Epidermal melanocyte (primary cell): ENCODE measurements at regions not wholly inside any gene's neighbourhood (a gene's known extent, or its start where the extent isn't known, plus 50 kb on each side); places are given as distances from the start of the nearest gene placed in this dataset.
"Not testable (repeated sequence)": the region's sequence is repeated elsewhere in the genome, so short reads cannot be mapped to it uniquely, and the experiment has no call there.

ENCODE experiments used
- DNase-seq: peaks from one replicate; pipeline ENCODE4 v3.0.0; 2011; ENCODE audit warnings: low spot score; ENCODE audit not compliant: insufficient read length

GRCh38 chr4:79223993-79224776, 101.7 kb downstream of the NAA11 start:
- DNase-seq: no peak

DNA sequence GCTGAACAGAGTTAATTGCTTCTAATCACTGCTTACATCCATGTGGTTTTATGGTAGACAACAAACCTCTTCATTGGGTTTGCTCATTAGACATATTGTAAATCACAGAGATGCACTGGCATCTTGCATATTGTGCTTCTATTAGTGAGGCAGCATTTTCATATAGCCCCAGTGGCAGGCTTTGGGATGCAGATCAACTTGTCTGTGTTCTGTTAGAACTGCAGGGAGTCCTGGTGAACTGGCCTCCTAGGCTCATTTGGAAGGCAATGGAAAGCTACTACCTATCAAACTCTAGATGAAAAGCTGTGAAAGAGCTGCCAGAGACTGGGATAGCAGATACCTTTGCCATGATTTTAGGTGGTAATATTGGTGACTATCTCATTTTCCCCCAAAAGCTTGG, 108.8 kb downstream of the NAA11 start:
- no peak for DNase-seq

DNA sequence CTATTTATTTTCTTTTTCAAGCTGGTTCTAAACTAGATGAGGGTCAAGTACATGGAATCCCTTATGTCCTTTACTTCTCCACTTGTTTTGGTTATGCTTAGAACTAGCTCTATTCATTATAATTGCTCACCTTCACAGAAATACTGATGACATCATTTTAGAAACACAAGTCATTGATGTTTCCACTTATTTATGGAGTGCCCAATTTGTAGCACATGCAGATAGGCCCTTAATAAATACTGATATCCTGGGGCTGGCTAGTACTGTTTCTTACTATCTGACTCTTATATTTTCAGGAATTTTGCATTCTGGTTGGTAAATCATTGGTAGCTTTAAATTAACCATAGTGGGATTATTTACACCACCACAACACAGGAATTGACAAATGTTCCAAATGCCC, 112.2 kb downstream of the NAA11 start:
- DNase-seq: no peak

DNA sequence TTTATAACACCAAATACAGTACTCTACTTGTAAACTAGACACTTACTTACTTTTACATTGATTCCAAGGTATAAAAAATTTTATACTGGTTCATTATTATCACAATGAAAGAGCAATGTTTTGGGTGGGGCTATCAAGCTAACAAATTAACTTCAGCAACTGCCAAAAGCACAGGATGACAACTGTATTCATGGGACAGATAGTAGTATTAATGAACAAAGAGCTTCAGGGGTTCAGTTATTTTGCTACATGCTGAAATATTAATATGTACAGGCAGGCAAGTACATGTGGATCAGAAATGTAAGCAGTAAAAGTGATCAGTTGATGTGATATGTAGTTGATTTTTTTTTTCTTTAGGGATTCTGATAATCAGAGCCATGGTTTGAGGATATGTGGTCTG, 112.9 kb downstream of the NAA11 start:
- DNase-seq: no peak

DNA sequence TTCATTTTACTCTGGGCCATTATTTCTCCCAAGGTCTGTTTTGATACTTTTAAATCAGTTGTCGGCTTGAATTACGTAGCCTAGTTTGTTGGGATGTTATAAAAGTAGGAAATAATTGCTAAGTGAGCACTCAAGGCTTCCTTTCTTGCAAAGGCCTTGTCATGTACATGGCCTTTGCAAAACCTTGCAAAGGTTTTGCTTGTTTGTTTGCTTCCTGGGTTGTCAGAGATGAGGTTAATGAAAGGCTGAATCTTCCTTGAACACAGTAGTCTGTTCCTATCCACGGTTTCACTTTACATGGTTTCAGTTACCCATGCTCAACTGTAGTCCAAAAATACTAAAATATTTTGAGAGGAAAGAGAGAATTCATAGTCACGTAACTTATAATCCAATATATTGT, 113.5 kb downstream of the NAA11 start:
- DNase-seq: no peak

- DNase-seq: no peak
Observed at GRCh38 chr4:79211490-79211889, 114.4 kb downstream of the NAA11 start.

GRCh38 chr4:79210636-79211049, 115.2 kb downstream of the NAA11 start:
- DNase-seq: no peak

- DNase-seq: no peak
Observed at GRCh38 chr4:79209822-79210635, 115.8 kb downstream of the NAA11 start.

- DNase-seq: no peak
Observed at GRCh38 chr4:79209081-79209480, 116.8 kb downstream of the NAA11 start.

GRCh38 chr4:79207281-79207680, 118.6 kb downstream of the NAA11 start:
- no peak for DNase-seq

DNA sequence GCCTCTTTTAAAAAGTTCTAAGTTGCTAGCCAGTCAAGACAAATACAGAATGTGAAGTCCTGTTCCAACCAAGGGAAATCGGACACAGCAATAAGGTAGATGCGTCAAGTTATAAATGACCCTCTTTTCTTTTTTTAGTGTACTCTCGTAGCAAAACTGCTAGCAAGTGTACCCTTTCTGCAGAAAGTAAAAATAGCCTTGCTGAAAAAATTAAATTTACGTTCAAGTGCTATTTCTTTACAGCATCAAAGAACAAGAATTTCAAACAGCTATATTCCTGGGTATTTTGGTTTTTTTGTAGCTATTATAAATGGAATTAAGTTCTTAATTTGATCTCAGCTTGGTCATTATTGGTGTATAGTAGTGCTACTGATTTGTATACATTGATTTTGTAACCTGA, 119.2 kb downstream of the NAA11 start:
- DNase-seq: no peak

- DNase-seq: no peak
Observed at GRCh38 chr4:79205121-79205520, 120.7 kb downstream of the NAA11 start.

- DNase-seq: no peak
Observed at GRCh38 chr4:79201971-79202370, 123.9 kb downstream of the NAA11 start.

DNA sequence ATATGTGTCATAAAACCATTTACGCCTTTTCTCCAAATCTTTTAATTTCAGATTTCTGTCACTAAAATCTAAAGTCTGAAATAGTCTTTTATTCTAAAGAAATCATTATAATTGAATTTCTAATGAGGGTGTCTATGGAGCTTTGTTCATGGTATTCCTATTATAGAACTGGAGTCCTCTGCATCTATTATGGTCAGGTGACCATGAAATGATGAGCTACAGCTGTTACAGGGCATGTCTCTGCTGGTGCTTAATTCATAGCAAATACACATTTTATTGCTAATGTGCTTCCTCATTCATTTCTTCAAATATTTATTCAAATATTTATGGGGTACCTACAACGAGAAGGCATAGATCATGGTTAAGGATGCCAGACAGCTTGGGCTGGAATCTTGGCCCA, 126.1 kb downstream of the NAA11 start:
- DNase-seq: no peak

GRCh38 chr4:79198951-79199587, 126.8 kb downstream of the NAA11 start:
- DNase-seq: no peak

GRCh38 chr4:79197275-79198009, 128.4 kb downstream of the NAA11 start:
- no peak for DNase-seq

GRCh38 chr4:79191292-79191691, 134.6 kb downstream of the NAA11 start:
- DNase-seq: not testable (repeated sequence)

DNA sequence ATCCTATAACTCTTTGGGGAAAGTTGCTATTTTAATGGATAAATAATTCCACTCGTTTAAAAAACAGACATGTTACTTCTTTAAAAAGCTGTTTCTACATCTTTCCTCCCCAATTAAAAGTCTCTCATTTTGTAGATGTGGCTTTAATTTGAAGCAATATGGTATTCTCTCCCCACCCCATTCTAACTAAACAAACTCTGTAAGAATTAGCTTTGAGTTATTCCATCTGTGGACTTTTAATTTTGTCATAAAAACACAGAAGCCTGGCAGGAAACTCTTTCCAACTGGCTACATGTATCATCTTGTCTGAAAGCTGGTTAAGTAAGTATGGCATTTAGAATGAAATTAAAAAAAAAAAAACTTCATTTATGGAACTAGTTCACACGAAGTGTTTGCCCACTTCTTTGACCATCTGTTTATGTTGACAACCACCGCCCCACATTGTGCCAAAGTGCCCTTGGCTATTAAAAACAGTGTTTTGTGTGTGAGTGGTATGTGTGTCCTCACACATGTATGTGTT, 140.3 kb downstream of the NAA11 start:
- DNase-seq: no peak

DNA sequence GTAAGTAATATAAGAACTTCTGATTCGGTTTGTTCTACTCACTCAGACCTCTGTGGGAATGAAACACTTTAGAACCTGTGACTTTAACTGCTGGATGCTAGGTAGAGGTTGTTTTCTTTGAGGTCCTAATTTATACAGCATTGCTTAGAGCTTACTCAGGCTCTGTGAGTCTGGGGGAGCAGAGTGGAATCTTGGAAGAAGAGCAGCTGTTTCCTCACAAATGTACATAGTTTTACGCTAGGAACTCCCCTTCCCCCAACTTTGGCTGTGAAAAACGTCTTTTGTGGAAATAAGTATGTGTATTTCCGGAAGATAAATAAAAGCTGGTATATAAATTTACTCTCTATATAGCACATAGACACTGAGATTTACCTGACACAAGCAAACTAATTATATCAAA, 141.4 kb downstream of the NAA11 start:
- DNase-seq: no peak

DNA sequence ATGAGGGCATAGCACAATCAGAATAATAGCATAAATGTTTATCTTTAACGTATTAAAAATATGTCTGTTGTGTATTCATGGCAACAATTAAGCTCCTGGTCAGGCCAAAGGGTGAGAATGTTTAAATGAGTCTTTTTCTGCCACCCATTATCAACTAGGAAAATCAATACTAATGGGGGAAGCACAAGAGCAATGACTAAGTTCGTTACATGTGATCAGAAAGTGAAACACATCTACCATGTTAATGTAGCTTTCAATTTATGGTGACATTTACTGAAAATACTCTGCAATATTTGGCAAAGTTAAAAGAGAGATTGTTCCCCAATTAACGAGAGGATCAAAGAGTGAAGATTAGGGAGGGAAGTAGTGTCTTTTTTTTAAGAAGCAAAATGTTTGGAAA, 143.7 kb downstream of the NAA11 start:
- no peak for DNase-seq

- DNase-seq: no peak
Observed at GRCh38 chr4:79181190-79181589, 144.7 kb downstream of the NAA11 start.
